HG03565 (cell line): ENCODE measurements at regions not wholly inside any gene's neighbourhood (a gene's known extent, or its start where the extent isn't known, plus 50 kb on each side); places are given as distances from the start of the nearest gene placed in this dataset.

ENCODE experiments used
- ATAC-seq: cut with Tn5 transposase; IDR thresholded peaks from one replicate; pipeline ENCODE4 v1.9.1; 2021; ENCODE audit warnings: mild to moderate bottlenecking, moderate library complexity; ENCODE audit not compliant: unreplicated experiment

DNA sequence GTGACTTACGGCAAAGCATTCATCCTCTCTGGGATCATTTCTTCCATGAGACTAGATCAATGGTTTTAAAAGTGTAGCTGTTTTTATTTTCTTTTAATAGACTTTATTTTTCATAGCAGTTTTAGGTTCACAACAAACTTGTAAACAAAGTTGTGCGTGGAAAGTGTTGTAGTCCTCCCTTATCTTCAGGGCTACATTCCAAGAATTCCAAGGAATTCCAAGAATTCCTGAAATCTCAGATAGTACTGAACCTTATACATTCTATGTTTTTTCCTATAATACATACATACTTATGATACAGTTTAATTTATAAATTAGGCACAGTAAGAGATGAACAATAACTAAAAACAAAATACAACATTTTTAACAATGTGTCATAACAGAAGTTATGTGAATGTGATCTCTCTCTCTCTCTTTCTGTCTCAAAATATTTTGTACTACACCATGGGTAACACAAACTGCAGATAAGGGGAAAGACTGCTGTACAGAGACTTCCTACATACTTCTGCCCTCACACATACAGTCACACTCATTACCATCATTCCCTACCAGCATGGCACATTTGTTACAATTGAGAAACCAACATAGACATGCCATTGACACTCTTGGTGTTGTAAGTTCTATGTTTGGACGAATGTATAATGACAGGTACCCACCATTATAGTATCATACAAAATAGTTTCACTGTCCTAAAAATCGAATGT lies 1933.2 kb upstream of the WWC1 start:
- no peak for ATAC-seq

GRCh38 chr5:166363087-166363760 lies 1928.2 kb upstream of the WWC1 start:
- ATAC-seq: no peak

DNA sequence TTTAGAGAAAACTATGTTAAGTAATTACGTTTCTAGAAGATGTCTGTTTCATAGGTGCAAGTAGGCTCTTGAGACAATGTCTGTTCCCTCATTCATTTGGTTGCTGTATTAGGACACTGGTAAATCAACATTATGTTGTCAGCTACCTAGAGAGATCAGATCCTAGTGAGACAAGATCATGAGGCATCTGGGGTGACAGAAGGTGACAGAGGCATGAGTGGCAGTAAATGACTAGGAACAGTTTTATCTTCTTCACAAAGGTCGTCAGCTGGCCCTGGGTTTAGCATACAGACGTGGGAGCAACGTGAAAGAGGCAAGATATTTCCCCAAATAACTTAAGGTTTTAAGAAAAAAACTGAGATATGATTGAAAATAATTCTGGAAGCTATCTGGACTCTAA lies 1926.3 kb upstream of the WWC1 start:
- ATAC-seq: no peak

GRCh38 chr5:166367391-166367790 lies 1924.1 kb upstream of the WWC1 start:
- ATAC-seq: no peak

- ATAC-seq: no peak
Observed at GRCh38 chr5:166369346-166369745, 1922.1 kb upstream of the WWC1 start.

- ATAC-seq: no peak
Observed at GRCh38 chr5:166369807-166370206, 1921.6 kb upstream of the WWC1 start.

DNA sequence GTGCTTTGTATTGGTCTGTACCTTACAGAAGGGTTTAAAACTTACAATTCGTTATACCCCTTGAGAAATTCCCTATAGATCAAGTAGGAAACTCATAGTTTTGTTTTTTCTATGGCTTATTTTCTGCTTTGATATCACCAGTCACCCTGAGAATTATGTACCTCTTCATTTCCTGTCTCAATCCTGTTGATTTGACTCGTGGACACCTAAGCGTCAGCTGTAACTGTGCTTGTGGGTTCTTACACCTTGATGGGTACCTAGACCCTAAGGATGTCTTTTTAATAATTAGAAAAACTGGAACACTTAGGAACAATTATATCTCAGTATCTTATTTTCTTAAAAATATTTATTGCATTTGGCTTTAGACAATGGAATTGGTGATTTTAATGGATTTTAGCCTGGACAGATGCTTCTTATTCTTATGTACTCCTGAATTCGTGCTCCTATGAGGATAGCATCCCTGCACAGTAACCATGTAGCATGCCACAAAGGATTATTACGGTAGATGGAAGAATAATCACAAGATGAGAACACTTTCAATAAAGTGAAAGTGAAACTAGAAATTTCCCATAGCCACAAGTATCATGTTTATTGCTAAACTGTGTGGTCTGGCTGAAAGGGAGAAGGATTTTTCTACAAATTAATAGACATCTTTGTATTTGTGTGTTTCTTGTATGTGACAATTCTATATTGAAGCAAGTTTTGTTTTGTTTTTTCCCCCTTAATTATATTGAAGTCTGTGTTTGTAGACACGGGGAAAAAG lies 1920.3 kb upstream of the WWC1 start:
- no peak for ATAC-seq

DNA sequence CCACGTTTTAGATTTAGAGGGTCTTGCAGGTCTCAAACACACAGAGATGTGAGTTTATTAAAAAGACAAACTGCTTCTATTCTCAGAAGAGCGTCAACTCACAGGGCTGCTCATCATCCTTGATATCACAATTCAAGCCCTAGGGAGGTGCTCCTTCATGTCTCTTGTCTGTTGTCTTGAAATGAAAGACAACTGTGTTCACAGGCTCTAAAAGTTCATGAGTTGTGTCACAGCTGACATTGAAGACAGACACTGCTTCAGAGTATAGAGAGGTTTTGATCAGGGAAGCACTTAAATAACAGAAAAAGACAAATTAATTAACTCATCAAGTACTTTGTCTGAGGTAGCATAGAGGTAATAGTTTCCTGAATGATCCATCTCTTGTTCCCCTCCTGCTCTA lies 1917.6 kb upstream of the WWC1 start:
- ATAC-seq: no peak

GRCh38 chr5:166377756-166378155 lies 1913.7 kb upstream of the WWC1 start:
- no peak for ATAC-seq

DNA sequence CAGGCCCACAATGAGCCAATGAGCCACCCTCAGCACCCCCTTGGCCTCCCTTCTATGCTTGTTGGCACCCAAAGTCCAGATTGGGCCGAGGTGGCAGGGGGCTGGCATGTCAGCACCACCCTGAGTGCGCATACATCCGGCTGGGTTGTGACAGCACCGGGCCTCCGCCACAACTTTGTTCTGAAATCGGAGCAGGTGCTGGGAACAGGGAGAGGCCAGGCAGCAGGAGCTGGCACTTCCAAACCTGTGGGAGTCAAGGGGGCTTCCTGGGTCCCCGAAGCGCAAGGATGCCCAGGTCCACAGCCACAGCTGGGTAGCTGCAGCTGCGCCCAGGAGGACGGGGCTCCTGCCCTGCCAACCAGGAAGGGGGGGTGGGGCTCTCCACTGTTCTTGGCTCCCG lies 1911.9 kb upstream of the WWC1 start:
- no peak for ATAC-seq

GRCh38 chr5:166382031-166382430 lies 1909.4 kb upstream of the WWC1 start:
- ATAC-seq: no peak

DNA sequence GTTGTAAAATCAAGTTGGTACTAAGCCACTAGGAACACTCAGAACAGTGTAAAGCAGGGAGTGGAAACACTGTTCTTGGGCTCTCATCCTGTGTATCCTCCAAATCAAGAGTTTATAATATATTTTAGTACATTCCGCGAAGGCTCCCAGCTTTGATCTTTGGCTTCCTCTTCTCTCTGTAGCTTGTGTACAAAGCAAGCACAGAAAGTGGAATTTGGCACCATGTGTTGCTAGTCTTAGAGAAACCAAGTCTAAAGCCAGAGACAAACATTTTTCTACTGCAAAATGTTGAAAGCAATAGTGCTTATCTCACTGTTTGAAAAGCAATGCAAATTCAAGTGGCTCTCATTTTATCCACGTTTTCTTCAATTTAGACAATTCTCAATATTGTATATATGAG lies 1893.3 kb upstream of the WWC1 start:
- no peak for ATAC-seq

DNA sequence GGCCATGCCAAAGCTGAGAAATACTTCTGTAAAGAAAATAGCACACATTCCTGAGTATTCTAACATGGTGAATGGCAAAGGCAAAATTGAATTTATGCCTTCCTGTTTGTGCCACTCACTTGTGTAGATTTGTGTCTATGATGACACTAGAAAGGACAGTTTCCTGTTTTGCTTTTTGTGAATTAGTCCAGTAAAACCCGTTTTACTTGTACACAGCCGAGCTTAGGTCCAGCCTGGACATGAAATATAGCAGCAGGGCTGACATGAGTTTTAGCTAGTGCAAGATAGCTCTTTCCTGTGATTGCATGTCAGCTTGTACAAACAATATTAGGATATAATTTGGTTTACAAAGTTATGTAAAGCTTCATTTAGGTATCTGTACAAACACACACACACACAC lies 1891.7 kb upstream of the WWC1 start:
- ATAC-seq: no peak

DNA sequence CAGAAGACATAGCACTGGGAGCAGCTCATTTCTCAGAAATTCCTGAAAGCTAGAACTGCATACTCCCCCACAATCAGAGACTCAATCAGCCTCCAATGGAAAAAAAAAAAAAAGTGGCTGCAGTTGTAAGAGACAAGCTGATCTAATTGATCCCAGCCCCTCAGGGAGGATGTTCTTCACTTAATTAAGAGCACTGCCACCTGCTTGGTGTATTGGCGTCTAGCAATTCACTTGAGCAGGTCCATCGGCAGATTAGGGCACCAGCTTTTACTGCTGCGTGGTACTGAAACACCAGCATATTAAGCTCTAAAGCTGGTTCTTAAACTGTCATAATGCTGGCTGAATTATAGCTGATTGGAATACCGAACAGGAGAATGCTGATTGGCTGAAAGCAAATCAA lies 1890.1 kb upstream of the WWC1 start:
- no peak for ATAC-seq

- no peak for ATAC-seq
Observed at GRCh38 chr5:166412191-166412590, 1879.3 kb upstream of the WWC1 start.

GRCh38 chr5:166427211-166427610 lies 1864.2 kb upstream of the WWC1 start:
- ATAC-seq: no peak

DNA sequence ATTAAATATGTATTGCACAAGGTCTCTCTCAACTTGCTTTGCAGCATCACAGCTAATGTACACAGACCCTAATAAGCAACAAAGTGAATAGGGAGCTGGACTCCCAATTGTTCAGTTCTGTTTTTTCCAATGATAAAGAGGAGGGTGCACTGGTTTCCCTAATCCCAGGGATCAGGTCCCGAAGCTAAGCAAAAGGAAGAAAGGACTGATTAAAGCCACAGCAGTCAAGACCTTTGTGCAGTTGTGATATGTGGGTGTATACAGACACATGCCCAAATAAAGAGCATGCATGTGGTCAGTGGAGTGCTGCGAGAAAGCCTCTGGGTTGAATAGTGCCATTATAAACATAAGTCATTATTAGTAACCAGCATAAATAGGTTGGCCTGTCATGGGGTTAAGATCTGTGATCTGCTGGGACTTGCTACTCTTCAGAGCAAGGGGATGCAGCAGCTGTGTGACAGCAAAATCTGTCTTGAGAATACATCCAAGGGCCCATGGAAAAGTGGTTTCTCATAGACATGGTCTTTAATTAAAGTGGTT lies 1863.1 kb upstream of the WWC1 start:
- ATAC-seq: no peak

GRCh38 chr5:166430491-166431319 lies 1860.7 kb upstream of the WWC1 start:
- ATAC-seq: no peak

DNA sequence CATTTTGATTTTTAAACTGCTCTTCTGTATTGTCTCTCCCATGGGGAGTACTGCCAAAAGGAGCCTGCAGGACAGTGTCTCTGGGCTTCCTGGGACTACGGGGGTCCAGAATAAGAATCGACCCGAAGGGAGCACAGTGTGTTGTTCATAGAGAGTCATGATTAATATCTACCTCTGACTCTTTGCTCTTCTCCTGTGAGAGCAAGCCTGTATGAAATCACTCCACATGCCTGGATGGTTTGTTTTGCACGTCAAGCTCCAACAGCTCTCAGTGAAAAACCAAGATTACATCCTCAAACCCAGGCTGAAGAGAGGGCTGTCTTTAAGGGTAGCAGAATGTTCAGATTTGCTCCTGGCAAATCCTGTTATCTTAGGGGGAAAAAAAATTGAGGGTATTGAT lies 1860.0 kb upstream of the WWC1 start:
- ATAC-seq: no peak

DNA sequence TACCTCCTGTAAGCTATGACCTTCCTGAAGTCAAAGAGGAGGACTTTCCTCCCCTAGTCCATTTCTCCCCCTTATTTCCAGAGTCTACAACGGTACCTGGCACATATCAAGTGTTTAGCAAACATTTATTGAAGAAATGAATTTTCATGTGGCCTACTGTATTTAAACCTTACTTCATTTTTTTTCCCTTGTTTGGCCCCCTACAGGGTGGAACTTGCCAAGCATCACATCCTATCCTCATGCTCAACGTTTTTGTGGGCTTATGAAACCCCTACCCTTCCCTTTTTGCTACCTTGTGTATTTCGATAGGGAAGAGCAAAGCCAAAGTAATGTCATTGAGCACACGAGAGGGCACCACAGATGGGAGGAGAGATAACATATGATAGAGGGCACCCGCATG lies 1857.8 kb upstream of the WWC1 start:
- ATAC-seq: no peak

DNA sequence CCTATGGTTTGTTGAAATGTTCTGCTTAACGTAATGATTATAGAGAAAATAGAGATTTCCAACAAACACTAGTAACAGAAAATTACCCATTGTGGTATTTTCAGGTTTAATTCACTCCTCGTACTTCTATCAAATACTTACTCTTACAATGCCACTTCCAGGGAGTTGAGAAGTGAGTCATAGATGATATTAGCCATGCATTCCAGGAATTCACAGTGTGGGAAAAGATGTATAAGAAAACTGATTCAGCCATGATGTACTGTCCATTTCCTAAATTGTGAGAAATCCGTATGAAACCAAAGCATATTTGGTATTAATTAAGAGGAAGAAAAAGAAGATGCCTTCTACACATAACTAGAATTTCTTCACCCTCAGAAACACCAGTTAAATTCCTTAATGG lies 1854.6 kb upstream of the WWC1 start:
- ATAC-seq: no peak
